Astrocyte (in vitro differentiated cells and primary cell): ENCODE measurements at regions not wholly inside any gene's neighbourhood (a gene's known extent, or its start where the extent isn't known, plus 50 kb on each side); places are given as distances from the start of the nearest gene placed in this dataset.

Experiments used
- DNase-seq: peaks from one replicate; pipeline ENCODE4 v3.0.0-alpha.2; 2010; ENCODE audit warnings: low read depth
- FAIRE-seq: peaks from 2 replicates; lab custom pipeline; 2011; peaks lifted over from hg19 to GRCh38; lab: Jason Lieb, UNC
- H2AFZ ChIP-seq: 2 replicates; pipeline ENCODE4 v1.6.0; 2012; ENCODE audit warnings: low read depth, low read length, inconsistent platforms
- H3K27ac ChIP-seq: 2 replicates; pipeline ENCODE4 v1.5.1; 2011; ENCODE audit warnings: low read depth, low read length, inconsistent platforms
- H3K27me3 ChIP-seq: 2 replicates; pipeline ENCODE4 v1.6.0; 2011; ENCODE audit warnings: low read length, inconsistent platforms; ENCODE audit not compliant: insufficient read depth
- H3K36me3 ChIP-seq: 2 replicates; pipeline ENCODE4 v1.5.1; 2011; ENCODE audit warnings: low read length, inconsistent platforms; ENCODE audit not compliant: insufficient read depth
- H3K4me1 ChIP-seq: 2 replicates; pipeline ENCODE4 v1.5.1; 2011; ENCODE audit warnings: low read length, inconsistent platforms; ENCODE audit not compliant: insufficient read depth
- H3K4me2 ChIP-seq: 2 replicates; pipeline ENCODE4 v1.6.0; 2012; ENCODE audit warnings: low read length, inconsistent platforms
- H3K4me3 ChIP-seq: 2 replicates; pipeline ENCODE4 v1.5.1; 2011; ENCODE audit warnings: low read depth, mild to moderate bottlenecking, low read length, inconsistent platforms; ENCODE audit not compliant: insufficient read depth
- H3K79me2 ChIP-seq: 2 replicates; pipeline ENCODE4 v1.6.0; 2012; ENCODE audit warnings: mild to moderate bottlenecking, low read length, inconsistent platforms; ENCODE audit not compliant: insufficient read depth
- H3K9ac ChIP-seq: 2 replicates; pipeline ENCODE4 v1.6.0; 2012; ENCODE audit warnings: mild to moderate bottlenecking, low read length, inconsistent platforms
- H3K9me3 ChIP-seq: 2 replicates; pipeline ENCODE4 v1.5.1; 2012; ENCODE audit warnings: low read depth, mild to moderate bottlenecking, low read length, inconsistent platforms; ENCODE audit not compliant: insufficient read depth
- H4K20me1 ChIP-seq: 2 replicates; pipeline ENCODE4 v1.6.0; 2012; ENCODE audit warnings: low read length, inconsistent platforms; ENCODE audit not compliant: insufficient read depth
- H3K27ac Mint-ChIP-seq: one replicate; pipeline ENCODE4 v1.8.0; 2021; ENCODE audit warnings: mild to moderate bottlenecking, mixed read lengths; ENCODE audit not compliant: unreplicated experiment
- H3K27me3 Mint-ChIP-seq: one replicate; pipeline ENCODE4 v1.8.0; 2021; ENCODE audit warnings: low read depth, mixed read lengths; ENCODE audit not compliant: unreplicated experiment
- H3K36me3 Mint-ChIP-seq: one replicate; pipeline ENCODE4 v1.8.0; 2021; ENCODE audit warnings: low read depth, mixed read lengths; ENCODE audit not compliant: unreplicated experiment
- H3K4me1 Mint-ChIP-seq: one replicate; pipeline ENCODE4 v1.8.0; 2021; ENCODE audit warnings: low read depth, mixed read lengths; ENCODE audit not compliant: unreplicated experiment
- H3K4me3 Mint-ChIP-seq: one replicate; pipeline ENCODE4 v1.8.0; 2021; ENCODE audit warnings: mild to moderate bottlenecking, moderate library complexity, mixed read lengths; ENCODE audit not compliant: unreplicated experiment
- H3K9me3 Mint-ChIP-seq: one replicate; pipeline ENCODE4 v1.8.0; 2021; ENCODE audit warnings: mild to moderate bottlenecking, mixed read lengths; ENCODE audit not compliant: unreplicated experiment
- CTCF ChIP-seq: IDR thresholded peaks from 2 replicates; pipeline ENCODE4 v1.5.1; 2011; ENCODE audit warnings: low read depth, mild to moderate bottlenecking, inconsistent platforms, low read length, moderate library complexity; ENCODE audit not compliant: insufficient read depth
- EZH2 ChIP-seq: IDR thresholded peaks from 2 replicates; pipeline ENCODE4 v1.6.1; 2012; ENCODE audit warnings: mild to moderate bottlenecking, low read length, inconsistent platforms; ENCODE audit not compliant: insufficient read depth

- H3K4me1 Mint-ChIP-seq: no peaks in the 10 kb centered on the region
- H3K27ac Mint-ChIP-seq: no peak overlapping the region
- TF ChIP-seq CTCF: no peak
- TF ChIP-seq EZH2: no peak
- H3K9me3 Mint-ChIP-seq: peaks cover 3% of the 10 kb centered on the region
- H3K4me1 ChIP-seq: no peaks in the 10 kb centered on the region
- H3K4me3 Mint-ChIP-seq: no peak overlapping the region
- H3K9ac ChIP-seq: no peak overlapping the region
- H3K36me3 ChIP-seq: no peaks in the 10 kb centered on the region
- H4K20me1 ChIP-seq: no peaks in the 10 kb centered on the region
- H2AFZ ChIP-seq: no peak overlapping the region
- H3K4me3 ChIP-seq: no peak overlapping the region
- H3K4me2 ChIP-seq: no peak overlapping the region
- H3K79me2 ChIP-seq: no peaks in the 10 kb centered on the region
- no peaks in the 10 kb centered on the region for H3K36me3 Mint-ChIP-seq
- DNase-seq: no peak
- no peak overlapping the region for H3K27ac ChIP-seq
- no peaks in the 10 kb centered on the region for H3K27me3 ChIP-seq
- peaks cover 5% of the 10 kb centered on the region for H3K9me3 ChIP-seq
- FAIRE-seq: no peak
- peaks cover 31% of the 10 kb centered on the region for H3K27me3 Mint-ChIP-seq
Observed at GRCh38 chr17:74094651-74095050, 108.8 kb upstream of the RPL38 start.

- Histone ChIP-seq H3K9ac (no peak overlapping the region), H3K9me3 (peaks cover 5% of the 10 kb centered on the region)
- H3K4me1 Mint-ChIP-seq: no peaks in the 10 kb centered on the region
Observed at GRCh38 chr17:74096456-74096855, 107.0 kb upstream of the RPL38 start.

More at GRCh38 chr17:74096456-74096855, 107.0 kb upstream of the RPL38 start:
- Mint-ChIP-seq H3K4me3 (no peak overlapping the region), H3K36me3 (no peaks in the 10 kb centered on the region), H3K9me3 (no peaks in the 10 kb centered on the region), H3K27ac (no peak overlapping the region), H3K27me3 (peaks cover 26% of the 10 kb centered on the region)
- Histone ChIP-seq H3K36me3 (no peaks in the 10 kb centered on the region), H3K27me3 (no peaks in the 10 kb centered on the region), H3K79me2 (no peaks in the 10 kb centered on the region), H3K4me3 (no peak overlapping the region), H2AFZ (no peak overlapping the region), H4K20me1 (no peaks in the 10 kb centered on the region), H3K4me1 (no peaks in the 10 kb centered on the region), H3K27ac (no peak overlapping the region), H3K4me2 (no peak overlapping the region)
- DNase-seq (no peak), FAIRE-seq (no peak)
- TF ChIP-seq CTCF (no peak), EZH2 (no peak)
